Effector memory CD8-positive, alpha-beta T cell (primary cell): ENCODE measurements at regions not wholly inside any gene's neighbourhood (a gene's known extent, or its start where the extent isn't known, plus 50 kb on each side); places are given as distances from the start of the nearest gene placed in this dataset.
"Not testable (repeated sequence)": the region's sequence is repeated elsewhere in the genome, so short reads cannot be mapped to it uniquely, and the experiment has no call there.

Experiments used
- ATAC-seq: fragments of 150-1000 bp; cut with Tn5 transposase; replicated peaks from 2 replicates; pipeline ENCODE4 v1.10.0; 2021; ENCODE audit warnings: mild to moderate bottlenecking, moderate library complexity
- DNase-seq, 3 experiments: peaks; one replicate each; pipeline ENCODE4 v3.0.0; 2021
- H3K27ac Mint-ChIP-seq, 2 donors: one replicate each; pipeline ENCODE4 v1.8.0; 2022; ENCODE audit warnings: mild to moderate bottlenecking in 2 of 2, mixed read lengths in 2 of 2, moderate library complexity in 2 of 2
- H3K27me3 Mint-ChIP-seq, 2 donors: one replicate each; pipeline ENCODE4 v1.8.0; 2022; ENCODE audit warnings: mixed read lengths in 2 of 2
- H3K36me3 Mint-ChIP-seq: one replicate; pipeline ENCODE4 v1.8.0; 2022; ENCODE audit warnings: mild to moderate bottlenecking, moderate library complexity, mixed read lengths; ENCODE audit not compliant: insufficient read depth
- H3K4me1 Mint-ChIP-seq, 2 donors: one replicate each; pipeline ENCODE4 v1.8.0; 2022; ENCODE audit warnings: low read depth in 2 of 2, mixed read lengths in 2 of 2
- H3K4me3 Mint-ChIP-seq, 2 donors: one replicate each; pipeline ENCODE4 v1.8.0; 2022; ENCODE audit warnings: mild to moderate bottlenecking in 2 of 2, mixed read lengths in 2 of 2, moderate library complexity in 2 of 2
- H3K9me3 Mint-ChIP-seq, 2 donors: one replicate each; pipeline ENCODE4 v1.8.0; 2022; ENCODE audit warnings: mixed read lengths in 2 of 2

DNA sequence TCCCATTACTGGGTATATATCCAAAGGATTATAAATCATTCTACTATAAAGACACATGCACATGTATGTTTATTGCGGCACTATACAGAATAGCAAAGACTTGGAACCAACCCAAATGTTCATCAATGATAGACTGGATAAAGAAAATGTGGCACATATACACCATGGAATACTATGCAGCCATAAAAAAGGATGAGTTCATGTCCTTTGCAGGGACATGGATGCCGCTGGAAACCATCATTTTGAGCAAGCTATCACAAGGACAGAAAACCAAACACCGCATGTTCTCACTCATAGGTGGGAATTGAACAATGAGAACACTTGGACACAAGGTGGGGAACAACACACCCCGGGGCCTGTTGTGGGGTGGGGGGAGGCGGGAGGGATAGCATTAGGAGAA lies 57.0 kb upstream of the NEUROD1 start:
- not testable (repeated sequence) for H3K4me1 Mint-ChIP-seq, H3K36me3 Mint-ChIP-seq, DNase-seq, H3K4me3 Mint-ChIP-seq, H3K9me3 Mint-ChIP-seq, ATAC-seq, H3K27ac Mint-ChIP-seq
- peaks cover 38 to 39% of the 10 kb centered on the region in 2 donors for H3K27me3 Mint-ChIP-seq

DNA sequence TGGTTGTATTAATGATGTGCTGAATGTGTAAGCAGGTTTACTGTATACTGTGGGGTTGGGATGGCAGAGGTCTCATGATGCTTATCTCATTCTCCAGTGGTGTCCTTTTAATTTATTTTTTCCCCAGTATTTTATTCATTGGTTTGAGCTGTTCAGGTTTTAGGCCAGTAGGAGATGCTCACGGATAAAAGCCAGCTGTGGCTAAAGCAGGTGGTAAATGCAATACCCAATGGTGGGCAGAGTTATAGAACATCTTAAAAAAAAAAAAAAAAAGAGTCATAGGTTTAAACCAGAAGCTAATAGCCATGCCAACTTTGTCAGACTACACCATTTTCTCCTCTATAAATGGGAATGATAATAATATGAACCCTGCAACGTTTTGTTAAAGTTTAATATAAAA lies 57.8 kb upstream of the NEUROD1 start:
- no peaks in the 10 kb centered on the region for H3K36me3 Mint-ChIP-seq
- peaks cover 32 to 36% of the 10 kb centered on the region in 2 donors for H3K27me3 Mint-ChIP-seq
- no peaks in the 10 kb centered on the region for H3K4me1 Mint-ChIP-seq
- no peak overlapping the region for H3K4me3 Mint-ChIP-seq
- DNase-seq (no peak), ATAC-seq (no peak)
- H3K9me3 Mint-ChIP-seq: no peaks in the 10 kb centered on the region
- no peak overlapping the region for H3K27ac Mint-ChIP-seq

DNA sequence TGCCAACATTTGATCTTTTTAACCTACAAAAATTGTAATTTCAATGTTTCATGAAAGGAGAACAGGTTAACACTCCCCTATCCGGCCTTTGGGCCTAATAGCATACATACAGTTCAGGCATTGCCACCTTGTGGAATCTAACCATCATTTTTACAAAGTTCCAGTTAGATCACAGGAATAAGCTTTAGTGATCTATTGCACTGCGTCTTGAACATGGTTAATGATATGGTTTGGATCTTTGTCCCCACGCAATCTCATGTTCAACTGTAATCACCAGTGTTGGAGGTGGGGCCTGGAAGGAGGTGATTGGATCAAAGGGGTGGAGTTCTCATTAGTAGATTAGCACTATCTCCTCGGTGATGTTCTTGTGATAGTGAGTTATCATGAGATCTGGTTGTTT lies 58.2 kb upstream of the NEUROD1 start:
- no peaks in the 10 kb centered on the region for H3K36me3 Mint-ChIP-seq
- no peaks in the 10 kb centered on the region for H3K9me3 Mint-ChIP-seq
- no peak overlapping the region for H3K4me3 Mint-ChIP-seq
- peaks cover 27 to 34% of the 10 kb centered on the region in 2 donors for H3K27me3 Mint-ChIP-seq
- no peaks in the 10 kb centered on the region for H3K4me1 Mint-ChIP-seq
- H3K27ac Mint-ChIP-seq: no peak overlapping the region
- DNase-seq (no peak), ATAC-seq (no peak)

DNA sequence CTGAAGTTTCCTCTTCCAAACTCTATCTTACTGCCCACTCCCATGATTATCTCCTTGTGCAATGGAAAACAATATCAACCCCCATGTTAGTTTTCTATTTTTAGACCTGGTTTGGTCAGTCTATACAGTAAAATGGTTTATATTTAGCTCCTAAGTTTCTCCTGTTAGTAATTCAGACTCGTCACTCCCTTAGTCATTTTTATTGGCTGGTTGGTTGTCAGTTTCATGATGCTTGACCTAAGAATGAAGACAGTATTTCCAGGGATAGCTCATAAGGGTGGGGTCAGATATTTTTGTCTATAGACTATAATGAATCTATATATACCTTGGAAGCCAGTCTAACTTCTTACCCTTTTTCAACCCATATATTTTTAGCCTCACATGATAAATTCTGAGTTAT lies 61.4 kb upstream of the NEUROD1 start:
- no peak overlapping the region for H3K4me3 Mint-ChIP-seq
- no peaks in the 10 kb centered on the region for H3K9me3 Mint-ChIP-seq
- H3K27me3 Mint-ChIP-seq: peaks cover 13 to 21% of the 10 kb centered on the region in 2 donors
- no peak overlapping the region for H3K27ac Mint-ChIP-seq
- H3K36me3 Mint-ChIP-seq: peaks cover 3% of the 10 kb centered on the region
- ATAC-seq (no peak), DNase-seq (no peak)
- H3K4me1 Mint-ChIP-seq: no peaks in the 10 kb centered on the region

DNA sequence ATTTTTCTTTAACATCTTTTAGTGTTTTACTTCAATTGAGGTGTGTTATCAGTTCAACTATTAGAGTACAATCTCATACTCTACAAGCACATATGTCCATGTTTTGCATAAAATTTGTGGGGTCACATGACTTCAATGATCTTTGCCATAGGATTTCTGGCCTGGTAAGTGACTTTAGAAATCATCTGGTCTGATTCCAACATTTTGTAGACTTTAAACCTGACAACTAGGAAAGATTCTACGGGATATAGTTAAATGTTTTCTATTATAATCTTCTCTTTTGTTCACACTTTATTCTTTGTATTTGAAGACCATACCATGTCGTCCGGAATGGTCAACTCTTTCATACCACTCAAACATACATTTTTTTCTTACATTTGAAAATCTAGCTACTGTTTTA lies 62.0 kb upstream of the NEUROD1 start:
- ATAC-seq (no peak), DNase-seq (no peak)
- Mint-ChIP-seq H3K27me3 (peaks cover 18 to 25% of the 10 kb centered on the region in 2 donors), H3K9me3 (no peaks in the 10 kb centered on the region), H3K27ac (no peak overlapping the region), H3K4me3 (no peak overlapping the region), H3K4me1 (no peaks in the 10 kb centered on the region), H3K36me3 (peaks cover 3% of the 10 kb centered on the region)

DNA sequence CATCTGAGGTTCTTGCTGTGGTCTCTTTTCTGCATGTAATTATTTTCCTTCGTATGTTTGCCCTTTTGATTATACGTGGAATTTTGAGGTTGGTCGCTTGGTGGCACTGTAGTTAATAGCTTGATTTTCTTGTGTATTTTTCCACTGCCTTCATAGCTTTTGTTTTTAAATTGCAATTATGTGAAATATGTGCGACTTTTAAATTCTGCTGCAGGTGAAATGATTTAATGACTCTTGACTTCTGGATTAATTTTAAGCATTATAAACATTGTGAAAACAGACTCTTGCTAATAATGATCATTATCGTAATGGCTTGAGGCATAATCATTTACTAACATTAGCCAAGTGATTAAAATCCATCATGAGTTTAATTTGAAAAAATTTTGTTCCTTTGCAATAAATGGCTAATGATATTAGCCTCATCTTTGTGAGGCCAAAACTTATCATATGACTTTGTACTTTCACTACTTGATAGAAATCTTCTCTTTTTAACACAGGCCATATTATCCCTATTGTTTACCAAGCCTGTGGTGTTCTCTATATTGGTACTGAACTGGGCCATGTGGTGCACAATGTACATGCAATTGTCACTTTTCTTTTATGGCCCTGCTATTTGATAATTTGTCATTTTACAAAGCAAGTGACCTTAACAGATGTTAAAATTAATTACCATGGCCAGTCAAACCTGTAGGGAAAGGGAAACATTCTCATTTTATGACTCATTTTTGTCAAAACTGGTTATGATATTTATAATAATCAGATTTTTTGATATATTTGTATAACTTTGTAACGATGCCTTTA lies 62.8 kb upstream of the NEUROD1 start:
- no peaks in the 10 kb centered on the region for H3K9me3 Mint-ChIP-seq
- H3K27me3 Mint-ChIP-seq: peaks cover 24 to 26% of the 10 kb centered on the region in 2 donors
- no peak overlapping the region for H3K27ac Mint-ChIP-seq
- DNase-seq: peak in 1 of 3 experiments; percentile 8
- ATAC-seq: peak; percentile 29
- H3K4me1 Mint-ChIP-seq: no peaks in the 10 kb centered on the region
- no peak overlapping the region for H3K4me3 Mint-ChIP-seq
- peaks cover 3% of the 10 kb centered on the region for H3K36me3 Mint-ChIP-seq

DNA sequence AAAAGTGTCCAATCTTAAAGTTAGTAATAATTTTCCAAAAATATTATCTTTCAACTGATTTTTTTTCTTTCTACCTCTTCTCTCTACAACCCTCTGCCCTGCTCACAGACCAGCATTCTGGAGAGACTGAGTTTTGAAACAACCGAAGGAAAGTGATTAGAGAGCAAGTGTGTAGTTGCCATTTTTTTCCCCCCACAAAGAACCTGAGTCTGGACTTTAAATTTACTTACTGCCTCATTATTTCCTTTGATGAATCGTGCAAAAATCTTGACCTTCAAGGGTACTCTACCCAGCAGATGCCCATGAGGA lies 63.4 kb upstream of the NEUROD1 start:
- peaks cover 3% of the 10 kb centered on the region for H3K36me3 Mint-ChIP-seq
- no peak overlapping the region for H3K27ac Mint-ChIP-seq
- H3K27me3 Mint-ChIP-seq: peaks cover 30 to 32% of the 10 kb centered on the region in 2 donors
- H3K4me1 Mint-ChIP-seq: no peaks in the 10 kb centered on the region
- no peak for DNase-seq
- no peaks in the 10 kb centered on the region for H3K9me3 Mint-ChIP-seq
- no peak for ATAC-seq
- no peak overlapping the region for H3K4me3 Mint-ChIP-seq

DNA sequence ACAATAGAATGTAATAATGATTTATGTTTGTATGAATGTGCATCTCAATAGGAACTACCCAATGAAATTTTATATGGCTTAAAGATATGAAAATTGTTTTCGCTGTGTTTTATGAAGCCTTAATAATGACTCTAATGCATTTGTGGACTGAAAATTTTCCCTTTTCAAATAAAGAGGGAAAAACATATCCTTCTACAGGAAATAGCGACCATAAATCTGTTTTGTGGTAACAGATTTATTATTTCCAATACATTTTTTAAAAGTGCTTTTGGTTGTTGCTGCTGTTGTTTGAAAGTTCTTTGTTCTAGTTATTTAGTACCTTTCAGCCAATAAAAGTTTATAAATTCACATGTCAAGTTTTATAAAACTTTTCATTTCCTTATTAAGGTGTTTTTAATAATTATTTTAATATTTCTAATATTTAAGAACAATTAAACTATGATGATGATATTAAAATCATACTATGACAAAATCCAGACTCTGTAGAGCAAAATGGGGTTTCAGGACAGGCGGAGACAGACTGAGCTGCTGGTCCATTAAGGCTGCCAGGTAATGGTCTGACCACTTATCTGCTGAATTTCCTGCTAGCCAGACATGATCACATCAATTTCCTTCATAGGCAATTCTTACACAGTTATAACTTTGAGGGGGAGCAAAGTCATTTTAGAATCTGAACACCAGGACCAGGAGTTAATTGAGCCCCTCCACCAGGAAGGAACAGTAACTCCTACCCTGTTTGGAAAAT lies 65.7 kb upstream of the NEUROD1 start:
- no peak overlapping the region for H3K4me3 Mint-ChIP-seq
- peaks cover 49% of the 10 kb centered on the region in 2 donors for H3K27me3 Mint-ChIP-seq
- no peak overlapping the region for H3K27ac Mint-ChIP-seq
- ATAC-seq (no peak), DNase-seq (no peak)
- H3K36me3 Mint-ChIP-seq: peaks cover 3% of the 10 kb centered on the region
- no peaks in the 10 kb centered on the region for H3K4me1 Mint-ChIP-seq
- no peaks in the 10 kb centered on the region for H3K9me3 Mint-ChIP-seq

DNA sequence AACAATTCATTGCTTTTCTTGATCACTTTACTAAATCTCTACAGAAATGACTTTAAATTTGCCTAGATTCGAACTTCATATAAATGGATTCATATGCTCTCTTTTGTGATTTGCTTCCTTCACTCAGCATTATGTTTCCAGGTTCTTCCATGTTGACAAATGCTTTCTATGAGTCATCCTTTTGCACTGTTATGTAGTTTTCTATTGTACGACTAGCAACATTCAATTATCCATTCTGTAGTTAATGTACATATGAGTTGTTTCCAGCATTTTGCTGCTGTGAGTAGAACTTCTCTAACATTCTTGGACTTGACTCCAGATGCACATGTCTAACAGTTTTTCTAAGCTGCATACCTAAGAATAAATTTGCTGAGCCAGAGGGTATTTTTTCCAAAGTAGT lies 66.5 kb upstream of the NEUROD1 start:
- H3K9me3 Mint-ChIP-seq: no peaks in the 10 kb centered on the region
- peaks cover 3% of the 10 kb centered on the region for H3K36me3 Mint-ChIP-seq
- DNase-seq (no peak), ATAC-seq (no peak)
- no peak overlapping the region for H3K27ac Mint-ChIP-seq
- no peak overlapping the region for H3K4me3 Mint-ChIP-seq
- no peaks in the 10 kb centered on the region for H3K4me1 Mint-ChIP-seq
- H3K27me3 Mint-ChIP-seq: peaks cover 57 to 58% of the 10 kb centered on the region in 2 donors

DNA sequence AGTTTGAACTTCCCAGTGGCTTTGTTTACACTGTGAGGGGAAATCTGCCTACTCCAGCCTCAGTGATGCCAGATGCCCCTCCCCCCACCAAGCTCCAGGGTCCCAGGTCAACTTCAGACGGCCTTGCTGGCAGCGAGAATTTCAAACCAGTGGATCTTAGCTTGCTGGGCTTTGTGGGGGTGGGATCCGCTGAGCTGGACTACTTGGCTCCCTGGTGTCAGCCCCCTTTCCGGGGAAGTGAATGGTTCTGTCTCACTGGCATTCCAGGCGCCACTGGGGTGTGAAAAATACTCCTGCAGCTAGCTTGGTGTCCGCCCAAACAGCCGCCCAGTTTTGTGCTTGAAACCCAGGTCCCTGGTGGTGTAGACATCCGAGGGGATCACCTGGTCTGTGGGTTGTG lies 70.0 kb upstream of the NEUROD1 start:
- Mint-ChIP-seq H3K4me3 (no peak overlapping the region), H3K9me3 (no peaks in the 10 kb centered on the region), H3K4me1 (no peaks in the 10 kb centered on the region), H3K36me3 (no peaks in the 10 kb centered on the region), H3K27me3 (peaks cover 70 to 74% of the 10 kb centered on the region in 2 donors), H3K27ac (no peak overlapping the region)
- DNase-seq (no peak), ATAC-seq (no peak)

DNA sequence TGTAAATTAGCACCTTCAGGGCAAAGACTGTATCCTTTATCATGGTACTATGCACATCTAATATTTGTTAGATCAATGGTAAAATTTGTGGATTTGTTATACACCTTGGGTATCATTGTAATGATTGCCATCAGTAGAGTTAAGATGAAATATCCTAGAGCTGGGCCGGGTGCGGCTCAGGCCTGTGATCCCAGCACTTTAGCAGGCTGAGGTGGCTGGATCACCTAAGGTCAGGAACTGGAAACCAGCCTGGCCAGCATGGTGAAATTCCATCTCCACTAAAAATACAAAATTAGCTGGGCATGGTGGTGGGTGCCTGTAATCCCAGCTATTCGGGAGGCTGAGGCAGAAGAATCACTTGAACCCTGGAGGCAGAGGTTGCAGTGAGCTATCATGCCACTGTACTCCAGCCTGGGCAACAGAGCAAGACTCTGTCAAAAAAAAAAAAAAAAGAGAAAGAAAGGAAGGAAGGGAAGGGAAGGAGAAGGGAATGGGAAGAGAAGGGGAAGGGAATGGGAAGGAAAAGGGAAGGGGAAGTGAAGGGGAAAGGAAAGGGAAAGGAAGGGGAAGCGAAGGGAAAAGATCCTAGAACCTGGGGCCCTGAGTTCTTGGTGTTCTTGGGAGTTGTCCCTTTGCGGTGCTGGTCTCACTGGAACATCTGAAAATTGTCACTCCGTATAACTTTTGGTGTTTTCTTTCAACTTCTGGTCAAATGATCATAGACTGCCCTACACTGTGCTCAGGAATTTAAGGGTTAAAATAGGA lies 71.1 kb upstream of the NEUROD1 start:
- DNase-seq: no peak

DNA sequence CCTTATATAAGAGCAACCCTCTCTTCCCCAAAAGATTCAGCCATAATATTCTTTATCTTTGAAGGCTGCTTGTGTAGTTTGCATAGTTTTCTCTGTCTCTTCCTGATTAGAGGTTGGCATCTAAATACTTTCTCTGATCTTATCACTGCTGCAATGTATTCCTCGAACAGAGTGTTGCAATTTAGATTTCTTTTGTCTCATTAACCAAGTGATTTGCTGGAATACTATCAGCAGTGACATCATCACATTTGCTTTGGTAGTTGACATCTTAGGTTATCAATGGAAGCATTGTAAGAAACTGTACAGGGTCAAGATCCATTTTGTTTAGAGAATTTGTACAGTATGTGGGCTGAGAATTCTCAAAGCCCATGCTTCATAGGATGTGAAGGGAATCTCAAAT lies 72.0 kb upstream of the NEUROD1 start:
- Mint-ChIP-seq H3K4me1 (no peaks in the 10 kb centered on the region), H3K9me3 (no peaks in the 10 kb centered on the region), H3K4me3 (no peak overlapping the region), H3K36me3 (no peaks in the 10 kb centered on the region), H3K27ac (no peak overlapping the region), H3K27me3 (peaks cover 63 to 73% of the 10 kb centered on the region in 2 donors)
- no peak for DNase-seq
- no peak for ATAC-seq

More for the DNA sequence above, 71.1 kb upstream of the NEUROD1 start:
- H3K27ac Mint-ChIP-seq: no peak overlapping the region
- ATAC-seq: no peak
- no peaks in the 10 kb centered on the region for H3K36me3 Mint-ChIP-seq
- H3K4me3 Mint-ChIP-seq: no peak overlapping the region
- H3K9me3 Mint-ChIP-seq: no peaks in the 10 kb centered on the region
- H3K4me1 Mint-ChIP-seq: no peaks in the 10 kb centered on the region
- H3K27me3 Mint-ChIP-seq: peaks cover 71 to 77% of the 10 kb centered on the region in 2 donors

DNA sequence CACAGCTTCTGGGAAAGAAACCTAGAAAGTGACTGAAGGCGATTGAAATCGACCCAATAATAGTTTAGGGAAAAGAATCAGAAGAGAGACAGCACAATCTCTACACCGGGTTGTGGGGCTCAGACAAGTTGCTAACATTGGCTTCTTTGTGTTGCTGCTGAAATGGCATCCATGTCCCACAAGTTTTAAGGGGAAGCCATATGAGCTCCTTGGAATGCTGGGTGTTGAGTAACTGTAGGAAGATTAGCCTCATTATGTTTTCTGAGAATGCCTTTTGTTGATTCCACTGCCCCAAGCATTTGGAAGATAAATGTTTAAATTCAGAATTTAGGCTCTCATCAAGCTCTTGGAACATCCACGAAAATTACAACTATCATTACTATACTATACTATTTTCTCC lies 73.4 kb upstream of the NEUROD1 start:
- DNase-seq (no peak), ATAC-seq (no peak)
- H3K36me3 Mint-ChIP-seq: no peaks in the 10 kb centered on the region
- H3K27ac Mint-ChIP-seq: no peak overlapping the region
- H3K4me3 Mint-ChIP-seq: no peak overlapping the region
- no peaks in the 10 kb centered on the region for H3K4me1 Mint-ChIP-seq
- peaks cover 54 to 68% of the 10 kb centered on the region in 2 donors for H3K27me3 Mint-ChIP-seq
- H3K9me3 Mint-ChIP-seq: no peaks in the 10 kb centered on the region
